CD4-positive, alpha-beta T cell treated with Interleukin-4 for 4 hours (primary cell): ENCODE measurements at regions not wholly inside any gene's neighbourhood (a gene's known extent, or its start where the extent isn't known, plus 50 kb on each side); places are given as distances from the start of the nearest gene placed in this dataset.
"Not testable (repeated sequence)": the region's sequence is repeated elsewhere in the genome, so short reads cannot be mapped to it uniquely, and the experiment has no call there.

Source experiments
- DNase-seq: peaks from one replicate; pipeline ENCODE4 v3.0.0-alpha.2; 2020

- DNase-seq: no peak
Measured at GRCh38 chr13:110811008-110811720, 97.7 kb downstream of the ING1 start.

DNA sequence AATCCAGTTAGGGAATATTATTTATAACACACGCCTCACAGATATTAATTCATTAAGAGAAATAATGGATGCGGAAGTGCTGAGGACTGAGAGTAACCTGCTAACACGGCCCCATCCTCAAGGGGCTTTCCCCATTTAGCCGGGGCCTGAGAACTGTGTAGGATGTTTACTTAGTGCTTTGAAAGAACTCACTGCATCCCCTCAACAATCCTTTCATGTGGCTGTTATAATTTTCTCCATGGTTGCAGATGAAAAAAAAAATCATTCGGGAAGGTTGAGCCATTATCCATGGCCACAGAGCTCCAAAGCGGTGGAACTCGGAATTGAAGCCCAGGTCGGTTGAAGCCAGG lies 98.2 kb downstream of the ING1 start:
- DNase-seq: no peak

DNA sequence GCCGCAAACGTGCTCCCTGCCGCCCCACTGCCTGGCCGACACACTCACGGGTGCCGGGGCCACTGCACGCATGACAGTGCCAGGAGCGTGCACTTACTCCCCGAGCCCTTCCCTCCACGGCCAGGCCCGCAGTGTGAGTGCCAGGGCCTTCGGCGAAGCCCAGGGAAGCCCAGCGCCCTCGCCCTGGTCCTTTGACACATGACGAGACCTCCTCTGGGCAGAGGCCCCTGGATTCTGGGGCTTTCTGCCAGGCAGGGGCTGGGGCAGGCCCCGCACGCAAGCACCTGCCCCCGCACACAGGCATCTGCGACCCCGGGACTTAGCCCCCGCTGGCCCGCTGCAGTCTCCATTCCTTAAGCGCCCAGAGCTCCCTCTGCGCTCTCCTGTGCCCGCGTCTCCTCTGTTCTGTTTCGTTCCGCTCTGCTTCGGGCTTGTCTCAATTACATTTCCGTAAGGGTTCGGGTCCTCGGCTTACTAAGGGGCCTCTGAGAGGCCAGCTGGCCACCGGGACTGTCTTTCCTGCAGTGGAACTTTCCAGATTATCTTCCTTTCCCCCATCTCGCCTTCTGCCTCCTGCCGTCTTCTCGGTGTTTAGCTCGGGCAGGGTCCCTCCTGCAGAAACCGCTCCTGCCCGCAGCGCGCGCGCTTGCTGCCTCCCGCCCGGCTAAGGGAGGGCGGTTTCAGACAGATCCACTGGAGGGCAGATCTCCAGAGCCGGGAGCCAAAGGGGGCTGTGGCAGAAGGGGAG lies 98.8 kb downstream of the ING1 start:
- DNase-seq: no peak

DNA sequence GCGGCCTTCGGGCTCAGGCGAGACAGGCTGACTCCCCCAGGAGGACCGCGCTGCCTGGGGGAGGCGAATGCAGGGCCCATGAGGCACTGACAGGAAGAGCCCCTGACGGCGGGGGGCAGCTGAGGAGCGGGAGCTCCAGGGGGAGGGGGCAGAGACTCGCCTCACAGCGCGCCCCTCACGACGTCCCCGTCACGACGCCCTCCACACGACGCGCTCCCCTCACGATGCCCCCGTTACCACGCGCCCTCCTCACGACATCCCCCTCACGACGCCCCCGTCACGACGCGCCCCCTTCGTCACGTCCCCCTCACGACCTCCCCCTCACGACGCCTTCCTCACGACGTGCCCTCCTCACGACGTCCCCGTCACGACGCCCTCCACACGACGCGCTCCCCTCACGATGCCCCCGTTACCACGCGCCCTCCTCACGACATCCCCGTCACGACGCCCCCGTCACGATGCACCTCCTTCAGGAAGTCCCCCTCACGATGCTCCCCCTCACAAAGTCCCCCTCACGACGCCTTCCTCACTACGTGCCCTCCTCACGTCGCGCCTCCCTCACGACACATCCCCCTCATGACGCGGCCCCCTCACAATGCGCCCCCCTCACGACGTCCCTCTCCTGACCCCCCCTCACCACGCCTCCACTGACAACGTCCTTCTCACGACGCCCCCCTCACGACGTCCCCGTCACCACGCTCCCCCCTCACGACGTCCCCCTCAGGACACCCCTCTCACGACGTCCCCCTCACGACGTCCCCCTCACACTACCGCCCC lies 99.6 kb downstream of the ING1 start:
- DNase-seq: no peak

DNA sequence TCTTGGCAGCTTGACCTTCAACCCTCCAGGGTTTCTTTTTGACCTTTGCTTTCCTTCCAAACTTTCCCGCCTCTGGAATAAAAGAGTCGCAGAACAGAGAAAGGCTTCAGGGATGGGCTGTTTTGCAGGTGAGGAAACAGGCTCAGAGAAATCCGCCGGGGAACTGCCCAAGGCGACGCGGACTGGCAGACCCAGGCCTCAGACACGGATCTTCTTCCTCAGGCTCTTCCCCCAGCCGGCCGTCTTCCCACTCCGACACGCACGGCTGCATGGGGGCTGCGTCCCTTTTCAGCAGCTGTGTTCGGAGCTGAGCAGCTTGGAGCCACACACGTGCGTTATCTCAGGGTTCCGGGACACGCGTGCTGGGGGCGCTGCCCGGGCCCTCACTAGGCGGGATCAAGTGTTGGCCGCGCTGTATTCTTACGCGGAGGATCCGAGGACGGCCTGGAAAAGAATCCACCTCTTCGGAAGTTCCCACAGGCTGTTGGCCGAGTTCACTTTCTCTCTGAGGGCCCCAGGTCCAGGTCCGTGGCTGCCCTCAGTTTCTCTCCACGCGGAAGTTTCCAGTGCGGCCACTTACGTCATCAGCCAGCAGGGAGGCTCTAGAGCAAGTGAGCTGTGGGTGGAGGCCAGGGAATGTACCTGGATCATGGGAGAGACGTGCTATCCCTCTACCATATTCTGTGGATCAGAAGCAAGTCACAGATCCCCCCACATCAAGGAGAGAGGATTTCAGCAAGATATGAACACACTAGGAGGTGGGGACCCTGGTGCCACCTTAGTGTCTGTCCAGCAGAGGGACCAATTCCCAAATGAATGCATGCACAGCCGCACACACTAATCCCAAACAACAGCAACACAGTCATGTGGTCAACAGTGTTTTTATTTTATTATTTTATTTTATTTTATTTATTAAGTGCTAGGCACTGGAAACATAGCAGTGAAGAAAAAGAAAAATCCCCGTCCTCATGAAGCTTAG lies 100.4 kb downstream of the ING1 start:
- DNase-seq: no peak

- no peak for DNase-seq
Measured at GRCh38 chr13:110815471-110816204, 99.2 kb downstream of the ANKRD10 start.

DNA sequence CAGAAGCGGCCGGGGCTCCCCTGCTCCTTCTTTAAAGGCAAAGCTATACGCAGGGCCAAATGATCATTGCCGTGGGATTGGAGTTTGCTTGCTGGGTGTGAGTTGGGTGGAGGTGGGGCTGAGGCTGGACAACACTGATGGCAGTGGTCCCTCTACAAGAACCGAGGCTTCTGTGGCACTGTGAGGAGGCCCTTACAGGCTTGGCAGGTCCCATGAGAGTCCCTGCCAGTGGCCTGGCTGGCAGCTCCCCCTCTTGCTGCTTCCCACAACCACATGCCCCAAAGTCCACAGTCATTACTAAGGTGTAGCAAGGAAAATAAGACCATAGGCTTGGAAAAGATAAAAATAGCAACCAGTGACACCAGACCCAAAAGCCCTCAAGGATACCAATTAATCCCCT lies 98.4 kb downstream of the ANKRD10 start:
- DNase-seq: no peak

DNA sequence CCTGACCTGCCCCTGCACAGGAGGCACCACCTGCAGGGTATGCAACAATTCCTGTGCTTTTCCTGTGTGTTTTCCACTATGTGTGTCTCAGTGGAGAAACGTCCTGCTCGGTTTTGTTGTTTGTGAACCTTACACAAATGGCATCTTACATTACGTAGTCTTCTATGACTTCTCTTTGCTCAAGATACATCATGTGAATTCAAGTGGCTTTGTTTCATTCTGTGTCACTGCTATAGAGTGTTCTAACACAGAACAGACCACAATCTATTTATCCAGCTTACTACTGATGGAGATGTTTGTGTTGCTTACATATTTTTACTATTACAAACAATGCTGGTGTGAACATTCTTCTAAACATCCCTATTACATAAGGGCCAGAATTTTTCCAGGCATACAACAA lies 97.7 kb downstream of the ANKRD10 start:
- DNase-seq: no peak

DNA sequence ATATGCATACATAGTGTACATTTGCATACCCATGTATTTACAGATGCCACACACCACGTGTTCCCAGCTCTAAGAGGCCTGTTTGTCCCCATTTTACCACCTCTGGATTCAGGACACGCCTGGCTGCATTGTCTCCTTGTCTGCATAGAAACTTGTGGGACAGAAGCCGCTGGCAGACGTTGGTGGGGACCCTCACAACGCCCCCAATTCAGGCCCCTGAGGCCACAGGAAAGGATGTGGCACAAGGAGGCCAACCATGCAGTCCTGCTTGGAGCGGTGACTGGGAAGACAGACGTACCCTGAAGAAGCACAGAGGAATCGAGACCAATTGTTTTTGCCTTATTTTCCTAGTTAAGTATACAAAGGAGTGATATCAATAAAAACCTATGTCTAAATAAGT lies 96.1 kb downstream of the ANKRD10 start:
- no peak for DNase-seq

DNA sequence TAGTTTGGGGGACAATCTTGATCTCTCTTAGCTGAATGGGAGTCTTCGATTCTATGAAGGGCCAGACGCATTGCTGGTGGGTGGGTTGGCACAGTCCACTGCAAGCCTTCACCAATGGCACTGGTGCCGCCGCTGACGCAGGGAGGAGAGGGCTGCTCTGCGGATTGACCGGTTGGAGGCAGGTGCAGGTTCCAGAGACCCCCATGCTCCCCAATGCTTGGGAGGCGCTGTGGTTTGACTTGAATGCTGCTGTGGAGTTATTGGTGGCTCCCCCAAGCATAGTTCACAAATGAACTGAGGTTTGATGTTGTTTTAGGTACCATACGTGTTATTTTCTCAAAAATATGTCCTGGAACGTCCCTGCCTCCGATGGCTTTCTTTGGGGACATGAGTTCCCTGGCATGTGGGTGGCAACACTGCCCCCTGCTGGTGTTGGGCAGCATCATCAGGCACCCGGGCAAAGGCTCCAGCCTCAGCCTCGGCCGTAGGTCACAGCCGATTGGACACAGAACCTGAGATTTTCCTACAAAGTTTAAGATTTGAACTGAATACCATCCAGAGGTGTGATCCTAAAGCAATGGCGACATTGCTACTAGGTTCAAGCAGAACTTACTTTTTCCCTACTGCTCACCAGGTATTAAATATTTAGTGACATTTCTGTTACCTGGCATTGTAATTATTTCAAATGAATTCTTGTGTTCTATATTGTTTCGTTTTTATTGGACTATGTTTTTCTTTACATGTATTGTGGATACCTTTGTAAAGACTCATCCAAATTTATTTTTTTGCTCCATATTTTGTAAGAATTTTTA lies 95.5 kb downstream of the ANKRD10 start:
- DNase-seq: peak; percentile 62

GRCh38 chr13:110820322-110820721 lies 94.5 kb downstream of the ANKRD10 start:
- DNase-seq: no peak

- not testable (repeated sequence) for DNase-seq
Measured at GRCh38 chr13:110821837-110822668, 92.8 kb downstream of the ANKRD10 start.

GRCh38 chr13:110822669-110822945 lies 92.3 kb downstream of the ANKRD10 start:
- DNase-seq: no peak

GRCh38 chr13:110824702-110825300 lies 90.1 kb downstream of the ANKRD10 start:
- no peak for DNase-seq

GRCh38 chr13:110825516-110825915 lies 89.4 kb downstream of the ANKRD10 start:
- DNase-seq: no peak

- DNase-seq: no peak
Measured at GRCh38 chr13:110826101-110826500, 88.8 kb downstream of the ANKRD10 start.

GRCh38 chr13:110826861-110827672 lies 87.8 kb downstream of the ANKRD10 start:
- no peak for DNase-seq
